MM.1S (cell line): ENCODE measurements at regions not wholly inside any gene's neighbourhood (a gene's known extent, or its start where the extent isn't known, plus 50 kb on each side); places are given as distances from the start of the nearest gene placed in this dataset.

Experiments
- EZH2 ChIP-seq: fragments of 300-600 bp; sonication (generic); optimal IDR thresholded peaks from 2 replicates; pipeline ENCODE3; 2017; ENCODE audit warnings: low read depth, mild to moderate bottlenecking, antibody characterized with exemption, low read length, mixed read lengths
- EZH2phosphoT487 ChIP-seq: fragments of 300-600 bp; sonication (generic); IDR thresholded peaks from 2 replicates; pipeline ENCODE4 v1.6.1; 2018; ENCODE audit warnings: antibody characterized with exemption, low read length
- TF ChIP-seq, protein P1 (sequence below): fragments of 300-600 bp; sonication (generic); IDR thresholded peaks from 2 replicates; pipeline ENCODE4 v1.5.1; 2016; ENCODE audit warnings: antibody characterized with exemption, low read length, mixed read lengths

DNA sequence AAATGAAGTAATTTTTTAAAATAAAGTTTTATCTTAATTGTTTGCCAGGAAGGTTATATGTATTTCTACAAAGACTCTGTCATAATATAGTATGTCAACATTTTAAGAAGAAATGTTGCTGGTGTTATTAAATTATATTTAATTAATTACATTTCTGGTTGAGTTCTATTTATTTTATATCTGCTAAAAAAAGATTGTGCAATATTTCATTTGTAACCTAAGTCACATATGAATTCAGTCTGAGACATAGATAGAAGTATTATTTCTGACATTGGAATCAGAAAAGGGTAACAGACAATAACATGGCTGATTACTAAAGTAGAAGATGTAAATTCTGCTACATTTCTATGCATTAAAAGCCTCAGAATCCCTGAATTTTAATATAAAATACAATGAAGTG is 1985.1 kb downstream of the C4orf33 start:
- TF ChIP-seq, protein P1, sequence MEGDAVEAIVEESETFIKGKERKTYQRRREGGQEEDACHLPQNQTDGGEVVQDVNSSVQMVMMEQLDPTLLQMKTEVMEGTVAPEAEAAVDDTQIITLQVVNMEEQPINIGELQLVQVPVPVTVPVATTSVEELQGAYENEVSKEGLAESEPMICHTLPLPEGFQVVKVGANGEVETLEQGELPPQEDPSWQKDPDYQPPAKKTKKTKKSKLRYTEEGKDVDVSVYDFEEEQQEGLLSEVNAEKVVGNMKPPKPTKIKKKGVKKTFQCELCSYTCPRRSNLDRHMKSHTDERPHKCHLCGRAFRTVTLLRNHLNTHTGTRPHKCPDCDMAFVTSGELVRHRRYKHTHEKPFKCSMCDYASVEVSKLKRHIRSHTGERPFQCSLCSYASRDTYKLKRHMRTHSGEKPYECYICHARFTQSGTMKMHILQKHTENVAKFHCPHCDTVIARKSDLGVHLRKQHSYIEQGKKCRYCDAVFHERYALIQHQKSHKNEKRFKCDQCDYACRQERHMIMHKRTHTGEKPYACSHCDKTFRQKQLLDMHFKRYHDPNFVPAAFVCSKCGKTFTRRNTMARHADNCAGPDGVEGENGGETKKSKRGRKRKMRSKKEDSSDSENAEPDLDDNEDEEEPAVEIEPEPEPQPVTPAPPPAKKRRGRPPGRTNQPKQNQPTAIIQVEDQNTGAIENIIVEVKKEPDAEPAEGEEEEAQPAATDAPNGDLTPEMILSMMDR: no peak
- TF ChIP-seq EZH2 (no peak), EZH2phosphoT487 (no peak)
